Thyroid gland (tissue), 4 donors: ENCODE measurements at regions not wholly inside any gene's neighbourhood (a gene's known extent, or its start where the extent isn't known, plus 50 kb on each side); places are given as distances from the start of the nearest gene placed in this dataset.

ENCODE experiments used
- CTCF ChIP-seq, 6 experiments: fragments of 200-600 bp in 3 of 6; fragments of 450-650 bp in 3 of 6; sonication (generic) in 3 of 6; IDR thresholded peaks; one replicate each; pipeline ENCODE4 v1.5.1; 2016 to 2019; ENCODE audit warnings: antibody characterized with exemption in 6 of 6, mild to moderate bottlenecking in 2 of 6, inconsistent platforms in 1 of 6, moderate library complexity in 1 of 6
- POLR2A ChIP-seq, 2 donors: fragments of 450-650 bp; IDR thresholded peaks; one replicate each; pipeline ENCODE4 v1.6.1; 2017; ENCODE audit warnings: antibody characterized with exemption in 2 of 2, mild to moderate bottlenecking in 2 of 2, moderate library complexity in 1 of 2

- no peak for TF ChIP-seq POLR2A (IDR thresholded peaks at IDR 0.05)
- no peak for TF ChIP-seq CTCF (IDR thresholded peaks at IDR 0.05)
Observed at GRCh38 chr5:152838241-152838786, 433.2 kb upstream of the NMUR2 start.
